ENCODE measurements at regions not wholly inside any gene's neighbourhood (a gene's known extent, or its start where the extent isn't known, plus 50 kb on each side); places are given as distances from the start of the nearest gene placed in this dataset.

DNA sequence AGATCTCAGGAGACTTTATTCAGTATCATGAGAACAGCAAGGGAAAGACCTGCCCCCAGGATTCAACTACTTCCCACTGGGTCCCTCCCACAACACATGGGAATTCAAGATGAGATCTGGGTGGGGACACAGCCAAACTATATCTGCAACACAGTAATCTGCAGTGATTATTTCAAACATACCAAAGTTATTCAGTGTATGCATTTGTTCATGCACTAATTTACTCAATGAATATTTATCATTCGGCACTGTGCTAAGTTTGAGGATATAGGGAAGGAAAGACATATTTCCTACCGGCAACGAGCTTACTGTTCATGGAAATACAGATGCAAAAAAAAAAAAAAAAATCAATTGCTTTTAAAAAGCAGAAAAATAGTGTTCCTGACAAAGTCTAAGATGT, 91.6 kb upstream of the IMMP2L start:
- H3K4me1 ChIP-seq (replicated peaks in 1 of 2; ENCODE audit: control insufficient read depth in 2 of 2, insufficient read depth in 2 of 2, low read length in 2 of 2): no peaks in the 10 kb centered on the region
- H3K36me3 ChIP-seq (ENCODE audit: control insufficient read depth, insufficient read depth, low read length): no peaks in the 10 kb centered on the region
- no peak for TF ChIP-seq SMAD3 (CRISPR knock-in tag; conservative IDR thresholded peaks at IDR 0.05)
- no peak for TF ChIP-seq ZNF12 (CRISPR knock-in tag; IDR thresholded peaks at IDR 0.05)
- no peak for TF ChIP-seq KLF16 (IDR thresholded peaks at IDR 0.05)
- TF ChIP-seq U2AF2 (optimal IDR thresholded peaks at IDR 0.05; ENCODE audit: low read depth, low read length): no peak
- TF ChIP-seq ZNF695 (CRISPR knock-in tag; IDR thresholded peaks at IDR 0.05): no peak
- TF ChIP-seq POU5F1 (IDR thresholded peaks at IDR 0.05; ENCODE audit: borderline replicate concordance, low read depth, low read length, partially characterized antibody): no peak
- TF ChIP-seq DDX20 (tag; IDR thresholded peaks at IDR 0.05; ENCODE audit: low read depth): no peak
- no peak for TF ChIP-seq ZNF197 (CRISPR knock-in tag; IDR thresholded peaks at IDR 0.05; ENCODE audit: low read depth)
- TF ChIP-seq NR2F6 (CRISPR knock-in tag; IDR thresholded peaks at IDR 0.05): no peak
- BruUV-seq (replicated peaks): no TSS peak
- H3K4me2 ChIP-seq (ENCODE audit: insufficient read depth, low read length): no peak overlapping the region
- H3K27ac ChIP-seq (ENCODE audit: extremely low read depth, low read depth, low read length): no peak overlapping the region
- ChIA-PET CTCF (ENCODE audit: low intra/inter-chr PET ratio) (interaction anchor here (0.5 to 0.6 kb wide), 2 partner anchors 82 to 724 kb away, joined by 3 to 4 read pairs; no protein-coding TSS in a partner anchor), POLR2A (no interaction called here)
- no peak overlapping the region for H3K9ac ChIP-seq (ENCODE audit: insufficient read depth in 1 of 2, low read depth in 2 of 2, low read length in 2 of 2)
- H3K9me3 ChIP-seq (replicated peaks; ENCODE audit: control insufficient read depth, insufficient read depth, low read depth, low read length): no peaks in the 10 kb centered on the region
- no peaks in the 10 kb centered on the region for H3K27me3 ChIP-seq (ENCODE audit: control insufficient read depth in 2 of 2, insufficient read depth in 2 of 2, low read length in 2 of 2)
- no peak overlapping the region for H3K4me3 ChIP-seq
- no peak for DNase-seq (ENCODE audit: extremely low read depth in 1 of 4, low spot score in 3 of 4)
- intact Hi-C loops (cut with micrococcal nuclease) (no loop called here), in situ Hi-C loops (cut with MboI) (no loop called here)
- WGBS (ENCODE audit: insufficient coverage, low coverage, missing lambda C conversion rate): 5% methylated on average over 3 of the region's 3 CpGs
- no peak overlapping the region for H2AFZ ChIP-seq (ENCODE audit: low read depth, low read length)
- no peak for FAIRE-seq
- no peaks in the 10 kb centered on the region for H3K79me2 ChIP-seq (ENCODE audit: control insufficient read depth, insufficient read depth, low read length)
- ATAC-seq: no peak
- no peaks in the 10 kb centered on the region for H4K20me1 ChIP-seq (replicated peaks; ENCODE audit: control insufficient read depth, insufficient read depth, low read length)
- no peaks in the 10 kb centered on the region for H3K9me1 ChIP-seq (ENCODE audit: control insufficient read depth, insufficient read depth, low read length)
